ENCODE measurements at regions not wholly inside any gene's neighbourhood (a gene's known extent, or its start where the extent isn't known, plus 50 kb on each side); places are given as distances from the start of the nearest gene placed in this dataset.

- Histone ChIP-seq H3K4me3 (ENCODE audit: low read length) (no peak overlapping the region), H3K36me3 (ENCODE audit: insufficient read depth, low read length) (no peaks in the 10 kb centered on the region), H3K4me1 (ENCODE audit: insufficient read depth, low read length) (no peaks in the 10 kb centered on the region), H3K27ac (ENCODE audit: low read depth, low read length) (no peak overlapping the region), H3K27me3 (ENCODE audit: insufficient read depth, low read length, poor library complexity, severe bottlenecking) (no peaks in the 10 kb centered on the region), H3K9me3 (ENCODE audit: low read length) (no peaks in the 10 kb centered on the region)
- no peak overlapping the region for H3K27ac Mint-ChIP-seq
- no peaks in the 10 kb centered on the region for H3K36me3 Mint-ChIP-seq
- H3K9me3 Mint-ChIP-seq, result peaks cover 5 to 30% (median 8%) of the 10 kb centered on the region in 5 donors
- H3K27me3 Mint-ChIP-seq, result no peaks in the 10 kb centered on the region
- H3K4me3 Mint-ChIP-seq, result no peak overlapping the region
- no peak for DNase-seq
- H3K4me1 Mint-ChIP-seq, result no peaks in the 10 kb centered on the region
- POLR2A ChIA-PET, result no interaction called here
- CTCF ChIA-PET, result no interaction called here
Observed at GRCh38 chr2:51994123-51994763, 962.3 kb upstream of the NRXN1 start.

DNA sequence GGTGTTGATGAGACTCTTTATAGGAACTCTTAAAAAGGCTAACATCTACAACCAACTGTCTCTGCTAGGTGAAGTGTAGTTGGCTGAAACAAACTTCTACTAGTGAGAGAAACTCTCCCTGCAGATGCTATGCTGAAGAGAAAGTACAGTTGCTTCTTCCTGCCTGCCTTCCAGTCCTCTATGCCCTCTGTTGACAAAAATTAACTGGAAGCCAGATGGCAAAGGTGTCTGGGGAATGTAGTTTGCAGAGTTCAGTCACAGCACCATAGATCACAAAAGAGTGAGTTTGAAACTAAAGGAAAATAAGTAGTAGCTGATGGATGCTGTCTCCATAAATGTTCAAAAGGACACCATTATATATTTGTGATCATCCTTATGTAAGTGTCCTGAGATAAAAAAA is 958.8 kb upstream of the NRXN1 start:
- POLR2A ChIA-PET, result no interaction called here

GRCh38 chr2:51986101-51986500 is 954.2 kb upstream of the NRXN1 start:
- no peaks in the 10 kb centered on the region for H3K36me3 Mint-ChIP-seq
- CTCF ChIA-PET, result no interaction called here
- H3K4me1 Mint-ChIP-seq, result no peaks in the 10 kb centered on the region

More for the DNA sequence above, 958.8 kb upstream of the NRXN1 start:
- H3K27me3 ChIP-seq (ENCODE audit: insufficient read depth, low read length, poor library complexity, severe bottlenecking), result no peaks in the 10 kb centered on the region
- no peak overlapping the region for H3K27ac ChIP-seq (ENCODE audit: low read depth, low read length)
- H3K4me1 ChIP-seq (ENCODE audit: insufficient read depth, low read length), result no peaks in the 10 kb centered on the region
- Mint-ChIP-seq H3K27me3 (no peaks in the 10 kb centered on the region), H3K27ac (no peak overlapping the region), H3K36me3 (no peaks in the 10 kb centered on the region), H3K4me1 (no peaks in the 10 kb centered on the region), H3K4me3 (no peak overlapping the region), H3K9me3 (peaks cover 0 to 13% (median 4%) of the 10 kb centered on the region in 5 donors)
- DNase-seq, result no peak
- H3K4me3 ChIP-seq (ENCODE audit: low read length), result no peak overlapping the region
- H3K36me3 ChIP-seq (ENCODE audit: insufficient read depth, low read length), result no peaks in the 10 kb centered on the region
- CTCF ChIA-PET, result no interaction called here
- H3K9me3 ChIP-seq (ENCODE audit: low read length), result no peaks in the 10 kb centered on the region

GRCh38 chr2:51981783-51982182 is 949.9 kb upstream of the NRXN1 start:
- Mint-ChIP-seq H3K36me3 (no peaks in the 10 kb centered on the region), H3K4me3 (no peak overlapping the region), H3K9me3 (peaks cover 2 to 26% (median 4%) of the 10 kb centered on the region in 5 donors), H3K27ac (no peak overlapping the region), H3K4me1 (no peaks in the 10 kb centered on the region), H3K27me3 (no peaks in the 10 kb centered on the region)
- Histone ChIP-seq H3K4me1 (ENCODE audit: insufficient read depth, low read length) (no peaks in the 10 kb centered on the region), H3K36me3 (ENCODE audit: insufficient read depth, low read length) (no peaks in the 10 kb centered on the region), H3K27ac (ENCODE audit: low read depth, low read length) (no peak overlapping the region), H3K9me3 (ENCODE audit: low read length) (no peaks in the 10 kb centered on the region), H3K27me3 (ENCODE audit: insufficient read depth, low read length, poor library complexity, severe bottlenecking) (no peaks in the 10 kb centered on the region), H3K4me3 (ENCODE audit: low read length) (no peak overlapping the region)
- POLR2A ChIA-PET, result no interaction called here
- DNase-seq, result no peak
- CTCF ChIA-PET, result no interaction called here

More at GRCh38 chr2:51986101-51986500, 954.2 kb upstream of the NRXN1 start:
- H3K36me3 ChIP-seq (ENCODE audit: insufficient read depth, low read length), result no peaks in the 10 kb centered on the region
- H3K4me3 ChIP-seq (ENCODE audit: low read length), result no peak overlapping the region
- Mint-ChIP-seq H3K27ac (no peak overlapping the region), H3K4me3 (no peak overlapping the region), H3K9me3 (peaks cover 2 to 15% (median 4%) of the 10 kb centered on the region in 5 donors), H3K27me3 (no peaks in the 10 kb centered on the region)
- POLR2A ChIA-PET, result no interaction called here
- no peaks in the 10 kb centered on the region for H3K9me3 ChIP-seq (ENCODE audit: low read length)
- no peaks in the 10 kb centered on the region for H3K27me3 ChIP-seq (ENCODE audit: insufficient read depth, low read length, poor library complexity, severe bottlenecking)
- no peaks in the 10 kb centered on the region for H3K4me1 ChIP-seq (ENCODE audit: insufficient read depth, low read length)
- DNase-seq, result no peak
- no peak overlapping the region for H3K27ac ChIP-seq (ENCODE audit: low read depth, low read length)

DNA sequence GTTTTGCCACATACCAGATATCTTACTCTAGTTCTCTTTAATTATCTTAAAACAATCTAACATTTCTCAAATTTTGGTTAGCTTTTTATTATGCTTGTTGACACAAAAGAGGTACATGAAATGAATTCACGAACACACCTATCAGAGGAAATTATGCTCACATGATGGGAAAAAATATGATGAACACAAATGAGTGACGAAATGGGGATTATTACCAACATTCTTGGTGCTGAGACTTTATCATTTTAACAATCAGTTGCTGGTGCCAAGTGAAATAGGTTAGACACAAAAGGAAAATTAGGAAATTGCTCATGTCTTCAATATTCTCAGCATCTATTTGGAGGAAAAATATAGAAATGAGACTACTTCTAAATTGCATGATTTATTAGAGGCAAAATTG is 944.7 kb upstream of the NRXN1 start:
- Mint-ChIP-seq H3K9me3 (peaks cover 0 to 33% (median 8%) of the 10 kb centered on the region in 5 donors), H3K36me3 (no peaks in the 10 kb centered on the region), H3K4me1 (no peaks in the 10 kb centered on the region), H3K27me3 (no peaks in the 10 kb centered on the region), H3K27ac (no peak overlapping the region), H3K4me3 (no peak overlapping the region)
- Histone ChIP-seq H3K36me3 (ENCODE audit: insufficient read depth, low read length) (no peaks in the 10 kb centered on the region), H3K4me3 (ENCODE audit: low read length) (no peak overlapping the region), H3K27me3 (ENCODE audit: insufficient read depth, low read length, poor library complexity, severe bottlenecking) (no peaks in the 10 kb centered on the region), H3K27ac (ENCODE audit: low read depth, low read length) (no peak overlapping the region), H3K4me1 (ENCODE audit: insufficient read depth, low read length) (no peaks in the 10 kb centered on the region), H3K9me3 (ENCODE audit: low read length) (no peaks in the 10 kb centered on the region)
- ChIA-PET POLR2A (no interaction called here), CTCF (no interaction called here)
- no peak for DNase-seq

- no peaks in the 10 kb centered on the region for H3K9me3 ChIP-seq (ENCODE audit: low read length)
- H3K27ac ChIP-seq (ENCODE audit: low read depth, low read length), result no peak overlapping the region
- no peaks in the 10 kb centered on the region for H3K36me3 Mint-ChIP-seq
- H3K4me3 Mint-ChIP-seq, result no peak overlapping the region
- no peaks in the 10 kb centered on the region for H3K36me3 ChIP-seq (ENCODE audit: insufficient read depth, low read length)
- CTCF ChIA-PET, result no interaction called here
- H3K27me3 Mint-ChIP-seq, result no peaks in the 10 kb centered on the region
- no peaks in the 10 kb centered on the region for H3K4me1 Mint-ChIP-seq
- H3K27ac Mint-ChIP-seq, result no peak overlapping the region
- no peak overlapping the region for H3K4me3 ChIP-seq (ENCODE audit: low read length)
- no peak for DNase-seq
- POLR2A ChIA-PET, result no interaction called here
- peaks cover 0 to 25% (median 8%) of the 10 kb centered on the region in 5 donors for H3K9me3 Mint-ChIP-seq
- no peaks in the 10 kb centered on the region for H3K27me3 ChIP-seq (ENCODE audit: insufficient read depth, low read length, poor library complexity, severe bottlenecking)
- no peaks in the 10 kb centered on the region for H3K4me1 ChIP-seq (ENCODE audit: insufficient read depth, low read length)
Observed at GRCh38 chr2:51971136-51971535, 939.2 kb upstream of the NRXN1 start.

DNA sequence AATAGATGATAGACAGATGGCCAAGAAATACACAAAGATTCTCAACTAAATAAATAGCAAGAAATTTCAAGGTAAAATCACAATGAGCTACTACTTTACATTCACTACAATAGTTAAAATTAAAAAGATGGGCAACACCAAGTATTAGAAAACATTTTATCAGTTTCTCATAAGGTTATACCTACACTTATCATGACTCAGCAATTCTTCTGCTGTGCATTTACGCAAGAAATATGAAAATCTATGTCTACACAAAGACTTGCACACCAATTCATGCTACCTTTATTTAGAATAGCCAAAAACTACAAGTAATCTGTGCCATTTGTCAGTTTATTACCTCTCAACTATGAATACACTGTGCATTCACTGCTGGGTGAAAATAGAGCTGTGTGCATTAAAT is 937.4 kb upstream of the NRXN1 start:
- no peak for DNase-seq
- H3K27me3 Mint-ChIP-seq, result no peaks in the 10 kb centered on the region
- Histone ChIP-seq H3K27me3 (ENCODE audit: insufficient read depth, low read length, poor library complexity, severe bottlenecking) (no peaks in the 10 kb centered on the region), H3K4me1 (ENCODE audit: insufficient read depth, low read length) (no peaks in the 10 kb centered on the region), H3K36me3 (ENCODE audit: insufficient read depth, low read length) (no peaks in the 10 kb centered on the region), H3K4me3 (ENCODE audit: low read length) (no peak overlapping the region), H3K9me3 (ENCODE audit: low read length) (no peaks in the 10 kb centered on the region), H3K27ac (ENCODE audit: low read depth, low read length) (no peak overlapping the region)
- ChIA-PET CTCF (no interaction called here), POLR2A (no interaction called here)
- no peak overlapping the region for H3K27ac Mint-ChIP-seq
- no peaks in the 10 kb centered on the region for H3K4me1 Mint-ChIP-seq
- H3K36me3 Mint-ChIP-seq, result no peaks in the 10 kb centered on the region
- H3K9me3 Mint-ChIP-seq, result peaks cover 0 to 23% (median 6%) of the 10 kb centered on the region in 5 donors
- no peak overlapping the region for H3K4me3 Mint-ChIP-seq

DNA sequence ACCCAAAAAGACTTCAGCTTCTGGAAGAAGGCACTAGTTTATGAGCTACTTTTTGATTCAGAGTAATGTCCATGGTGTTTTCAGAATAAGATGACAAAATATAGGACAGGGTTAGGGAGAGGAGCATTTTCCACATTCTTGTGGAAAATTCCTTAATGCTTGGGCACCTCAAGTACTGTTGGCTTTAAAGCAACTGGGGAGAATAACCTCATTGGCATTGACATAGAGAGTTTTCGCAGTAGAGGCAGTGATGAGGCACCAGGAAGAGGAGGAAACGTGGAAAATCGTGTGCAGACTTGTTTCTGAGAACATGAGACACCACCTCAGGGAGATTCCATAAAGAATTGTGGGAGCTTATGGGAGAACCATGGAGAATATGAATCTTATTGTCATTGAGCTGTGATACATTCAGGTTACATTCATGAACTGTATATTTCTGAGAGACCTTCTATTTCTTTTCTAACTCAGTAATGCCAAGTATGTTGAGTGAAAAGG is 929.0 kb upstream of the NRXN1 start:
- Mint-ChIP-seq H3K27ac (no peak overlapping the region), H3K9me3 (peaks cover 0 to 19% (median 4%) of the 10 kb centered on the region in 5 donors), H3K27me3 (no peaks in the 10 kb centered on the region), H3K36me3 (no peaks in the 10 kb centered on the region), H3K4me3 (no peak overlapping the region), H3K4me1 (no peaks in the 10 kb centered on the region)
- no peaks in the 10 kb centered on the region for H3K27me3 ChIP-seq (ENCODE audit: insufficient read depth, low read length, poor library complexity, severe bottlenecking)
- ChIA-PET POLR2A (no interaction called here), CTCF (no interaction called here)
- H3K36me3 ChIP-seq (ENCODE audit: insufficient read depth, low read length), result no peaks in the 10 kb centered on the region
- no peak for DNase-seq
- H3K4me1 ChIP-seq (ENCODE audit: insufficient read depth, low read length), result no peaks in the 10 kb centered on the region
- H3K9me3 ChIP-seq (ENCODE audit: low read length), result no peaks in the 10 kb centered on the region
- H3K27ac ChIP-seq (ENCODE audit: low read depth, low read length), result no peak overlapping the region
- H3K4me3 ChIP-seq (ENCODE audit: low read length), result no peak overlapping the region

Data from CD8-positive, alpha-beta memory T cell (primary cell).